Chondrocyte (in vitro differentiated cells): ENCODE measurements at regions not wholly inside any gene's neighbourhood (a gene's known extent, or its start where the extent isn't known, plus 50 kb on each side); places are given as distances from the start of the nearest gene placed in this dataset.

Experiments used
- DNase-seq: peaks from one replicate; pipeline ENCODE4 v3.0.0; 2021; ENCODE audit warnings: mixed read lengths, low spot score
- H3K27ac Mint-ChIP-seq: one replicate; pipeline ENCODE4 v1.8.0; 2021; ENCODE audit warnings: mild to moderate bottlenecking, moderate library complexity, mixed read lengths; ENCODE audit not compliant: unreplicated experiment
- H3K27me3 Mint-ChIP-seq: 2 replicates; pipeline ENCODE4 v1.8.0; 2021; ENCODE audit warnings: low read depth, mixed read lengths
- H3K36me3 Mint-ChIP-seq: 2 replicates; pipeline ENCODE4 v1.8.0; 2021; ENCODE audit warnings: low read depth, mixed read lengths
- H3K4me1 Mint-ChIP-seq: 2 replicates; pipeline ENCODE4 v1.8.0; 2021; ENCODE audit warnings: low read depth, mild to moderate bottlenecking, mixed read lengths
- H3K4me3 Mint-ChIP-seq: one replicate; pipeline ENCODE4 v1.8.0; 2021; ENCODE audit warnings: mild to moderate bottlenecking, moderate library complexity, mixed read lengths; ENCODE audit not compliant: unreplicated experiment
- H3K9me3 Mint-ChIP-seq: 2 replicates; pipeline ENCODE4 v1.8.0; 2021; ENCODE audit warnings: low read depth, mixed read lengths
- TF ChIP-seq, protein P1 (sequence below): fragments of 200-600 bp; sonication (generic); IDR thresholded peaks from 2 replicates; pipeline ENCODE4 v1.5.0; 2021; ENCODE audit warnings: antibody characterized with exemption, mild to moderate bottlenecking, moderate library complexity

DNA sequence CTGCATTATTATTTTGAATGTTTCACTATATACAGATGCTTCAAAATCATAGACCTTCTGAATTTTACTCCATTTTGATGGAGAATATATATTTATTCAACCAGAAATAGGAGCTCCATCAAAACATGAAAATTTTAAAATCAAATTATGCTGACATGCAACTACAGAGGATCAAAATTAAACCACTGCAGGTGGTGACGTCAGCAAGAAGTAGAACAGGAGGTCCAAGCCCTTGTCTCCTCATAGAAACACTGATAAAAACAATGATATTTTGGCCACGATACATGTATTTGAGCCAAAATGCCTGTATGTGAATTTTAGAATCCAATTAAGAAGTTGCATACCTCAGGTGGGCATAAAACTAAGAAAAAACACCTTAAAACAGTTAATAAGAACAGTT, 236.6 kb upstream of the FBXL7 start:
- peaks cover 2% of the 10 kb centered on the region for H3K36me3 Mint-ChIP-seq
- DNase-seq = no peak
- peaks cover 2% of the 10 kb centered on the region for H3K27me3 Mint-ChIP-seq
- H3K27ac Mint-ChIP-seq = no peak overlapping the region
- peaks cover 8% of the 10 kb centered on the region for H3K9me3 Mint-ChIP-seq
- TF ChIP-seq, protein P1, sequence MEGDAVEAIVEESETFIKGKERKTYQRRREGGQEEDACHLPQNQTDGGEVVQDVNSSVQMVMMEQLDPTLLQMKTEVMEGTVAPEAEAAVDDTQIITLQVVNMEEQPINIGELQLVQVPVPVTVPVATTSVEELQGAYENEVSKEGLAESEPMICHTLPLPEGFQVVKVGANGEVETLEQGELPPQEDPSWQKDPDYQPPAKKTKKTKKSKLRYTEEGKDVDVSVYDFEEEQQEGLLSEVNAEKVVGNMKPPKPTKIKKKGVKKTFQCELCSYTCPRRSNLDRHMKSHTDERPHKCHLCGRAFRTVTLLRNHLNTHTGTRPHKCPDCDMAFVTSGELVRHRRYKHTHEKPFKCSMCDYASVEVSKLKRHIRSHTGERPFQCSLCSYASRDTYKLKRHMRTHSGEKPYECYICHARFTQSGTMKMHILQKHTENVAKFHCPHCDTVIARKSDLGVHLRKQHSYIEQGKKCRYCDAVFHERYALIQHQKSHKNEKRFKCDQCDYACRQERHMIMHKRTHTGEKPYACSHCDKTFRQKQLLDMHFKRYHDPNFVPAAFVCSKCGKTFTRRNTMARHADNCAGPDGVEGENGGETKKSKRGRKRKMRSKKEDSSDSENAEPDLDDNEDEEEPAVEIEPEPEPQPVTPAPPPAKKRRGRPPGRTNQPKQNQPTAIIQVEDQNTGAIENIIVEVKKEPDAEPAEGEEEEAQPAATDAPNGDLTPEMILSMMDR = no peak
- peaks cover 52% of the 10 kb centered on the region for H3K4me1 Mint-ChIP-seq
- no peak overlapping the region for H3K4me3 Mint-ChIP-seq

GRCh38 chr5:15261269-15261995, 238.5 kb upstream of the FBXL7 start:
- no peak for DNase-seq
- Mint-ChIP-seq H3K4me3 (no peak overlapping the region), H3K4me1 (peaks cover 42% of the 10 kb centered on the region), H3K27ac (no peak overlapping the region), H3K36me3 (no peaks in the 10 kb centered on the region), H3K27me3 (peaks cover 2% of the 10 kb centered on the region), H3K9me3 (peaks cover 3% of the 10 kb centered on the region)
- TF ChIP-seq, protein P1 = no peak

- DNase-seq = no peak
- peak overlapping the region; percentile 48 for H3K4me3 Mint-ChIP-seq
- TF ChIP-seq, protein P1 = no peak
- H3K27ac Mint-ChIP-seq = peak overlapping the region; percentile 43
- H3K9me3 Mint-ChIP-seq = no peaks in the 10 kb centered on the region
- peaks cover 2% of the 10 kb centered on the region for H3K27me3 Mint-ChIP-seq
- H3K36me3 Mint-ChIP-seq = no peaks in the 10 kb centered on the region
- peaks cover 39% of the 10 kb centered on the region for H3K4me1 Mint-ChIP-seq
Observed at GRCh38 chr5:15260356-15261268, 239.4 kb upstream of the FBXL7 start.

DNA sequence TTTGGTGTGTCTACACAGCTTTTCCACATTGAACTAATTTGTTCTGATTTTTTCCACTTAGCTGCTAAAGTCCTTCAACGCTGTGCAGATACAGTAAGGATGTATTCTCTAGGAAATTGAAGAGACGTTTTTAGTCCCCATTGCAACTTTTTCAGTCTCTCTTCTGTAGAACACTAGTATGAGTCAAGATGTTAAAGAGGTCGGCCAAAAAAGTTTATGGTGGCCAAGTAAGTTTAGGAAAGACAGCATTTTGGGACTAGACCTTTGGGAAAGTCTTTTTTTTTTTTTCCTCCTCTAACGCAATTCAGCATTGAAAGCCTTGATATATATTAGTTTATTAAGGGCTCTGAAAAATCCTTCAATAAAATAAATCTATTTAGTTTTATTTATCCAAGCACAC, 243.5 kb upstream of the FBXL7 start:
- Mint-ChIP-seq H3K27ac (no peak overlapping the region), H3K27me3 (no peaks in the 10 kb centered on the region), H3K9me3 (no peaks in the 10 kb centered on the region), H3K4me3 (no peak overlapping the region), H3K4me1 (peaks cover 31% of the 10 kb centered on the region), H3K36me3 (no peaks in the 10 kb centered on the region)
- TF ChIP-seq, protein P1 = no peak
- no peak for DNase-seq

DNA sequence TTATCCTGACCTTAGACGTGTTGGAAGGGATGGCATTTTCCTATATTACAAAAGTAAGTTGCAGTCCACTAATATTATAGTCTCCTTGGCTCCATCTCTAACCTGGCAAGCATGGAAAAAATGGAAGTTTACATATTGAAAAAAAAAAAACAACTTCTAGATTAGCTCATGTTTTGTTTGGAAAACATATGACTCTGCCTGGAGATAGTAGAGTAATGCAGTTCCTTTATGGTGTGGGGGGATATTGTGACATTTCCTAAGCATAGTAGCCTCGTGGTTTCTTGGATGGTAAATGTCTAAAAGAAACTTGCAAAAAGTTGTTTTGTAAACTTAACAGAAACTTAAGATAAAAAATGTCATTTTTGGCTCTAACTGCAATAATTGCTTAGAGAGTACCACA, 244.4 kb upstream of the FBXL7 start:
- Mint-ChIP-seq H3K4me3 (no peak overlapping the region), H3K27ac (no peak overlapping the region), H3K27me3 (no peaks in the 10 kb centered on the region), H3K9me3 (no peaks in the 10 kb centered on the region), H3K36me3 (no peaks in the 10 kb centered on the region), H3K4me1 (peaks cover 22% of the 10 kb centered on the region)
- no peak for DNase-seq
- TF ChIP-seq, protein P1 = no peak
